HG03095 (cell line): ENCODE measurements at regions not wholly inside any gene's neighbourhood (a gene's known extent, or its start where the extent isn't known, plus 50 kb on each side); places are given as distances from the start of the nearest gene placed in this dataset.
"Not testable (repeated sequence)": the region's sequence is repeated elsewhere in the genome, so short reads cannot be mapped to it uniquely, and the experiment has no call there.

ENCODE experiments used
- ATAC-seq: cut with Tn5 transposase; IDR thresholded peaks from one replicate; pipeline ENCODE4 v1.9.1; 2021; ENCODE audit warnings: moderate library complexity; ENCODE audit not compliant: unreplicated experiment

GRCh38 chr15:96197721-96198120, 132.8 kb upstream of the NR2F2 start:
- no peak for ATAC-seq

GRCh38 chr15:96199111-96199510, 131.4 kb upstream of the NR2F2 start:
- ATAC-seq: no peak

- no peak for ATAC-seq
Measured at GRCh38 chr15:96200357-96200967, 130.0 kb upstream of the NR2F2 start.

- no peak for ATAC-seq
Measured at GRCh38 chr15:96201696-96202095, 128.8 kb upstream of the NR2F2 start.

GRCh38 chr15:96205588-96205987, 124.9 kb upstream of the NR2F2 start:
- not testable (repeated sequence) for ATAC-seq

GRCh38 chr15:96207377-96208006, 123.0 kb upstream of the NR2F2 start:
- ATAC-seq: no peak

GRCh38 chr15:96209285-96209735, 121.2 kb upstream of the NR2F2 start:
- ATAC-seq: no peak

- ATAC-seq: no peak
Measured at GRCh38 chr15:96213045-96213444, 117.5 kb upstream of the NR2F2 start.

- ATAC-seq: no peak
Measured at GRCh38 chr15:96213896-96214295, 116.6 kb upstream of the NR2F2 start.

GRCh38 chr15:96216481-96216880, 114.0 kb upstream of the NR2F2 start:
- not testable (repeated sequence) for ATAC-seq

GRCh38 chr15:96217983-96218382, 112.5 kb upstream of the NR2F2 start:
- no peak for ATAC-seq

- no peak for ATAC-seq
Measured at GRCh38 chr15:96218623-96219455, 111.7 kb upstream of the NR2F2 start.

- ATAC-seq: no peak
Measured at GRCh38 chr15:96219681-96220080, 110.8 kb upstream of the NR2F2 start.

GRCh38 chr15:96220657-96221056, 109.8 kb upstream of the NR2F2 start:
- no peak for ATAC-seq

- no peak for ATAC-seq
Measured at GRCh38 chr15:96222981-96223380, 107.5 kb upstream of the NR2F2 start.

GRCh38 chr15:96223939-96224338, 106.6 kb upstream of the NR2F2 start:
- ATAC-seq: no peak

GRCh38 chr15:96225642-96226259, 104.7 kb upstream of the NR2F2 start:
- no peak for ATAC-seq

- no peak for ATAC-seq
Measured at GRCh38 chr15:96230526-96231181, 99.8 kb upstream of the NR2F2 start.

- no peak for ATAC-seq
Measured at GRCh38 chr15:96232335-96232734, 98.2 kb upstream of the NR2F2 start.

- peak; percentile 67 for ATAC-seq
Measured at GRCh38 chr15:96234109-96234892, 96.2 kb upstream of the NR2F2 start.
